ENCODE measurements at regions not wholly inside any gene's neighbourhood (a gene's known extent, or its start where the extent isn't known, plus 50 kb on each side); places are given as distances from the start of the nearest gene placed in this dataset.
A peak's percentile ranks its signal among the peaks of the same experiment; 100 is the strongest.

GRCh38 chr7:25839084-25839769 is 312.8 kb upstream of the NFE2L3 start:
- peak; percentile 45 to 53 for TF ChIP-seq CTCF (conservative IDR thresholded peaks at IDR 0.05 in 1 of 2, IDR thresholded peaks at IDR 0.05 in 1 of 2; ENCODE audit: extremely low read depth in 1 of 2, insufficient read depth in 1 of 2, low read depth in 1 of 2, low read length in 2 of 2)
- TF ChIP-seq EZH2 (IDR thresholded peaks at IDR 0.05; ENCODE audit: borderline replicate concordance, low read length), result no peak
